Naive thymus-derived CD8-positive, alpha-beta T cell (primary cell): ENCODE measurements at regions not wholly inside any gene's neighbourhood (a gene's known extent, or its start where the extent isn't known, plus 50 kb on each side); places are given as distances from the start of the nearest gene placed in this dataset.

Experiments
- ATAC-seq, 2 donors: fragments of 150-1000 bp; cut with Tn5 transposase in 1 of 2; sonication (Bioruptor Pico), chemical (Tn5 transposase) in 1 of 2; 1 replicate in 1 of 2; 2 replicates in 1 of 2; pipeline ENCODE4 v1.10.0; 2021; ENCODE audit warnings: mild to moderate bottlenecking in 2 of 2, moderate library complexity in 2 of 2
- POLR2A ChIA-PET: fragments of 350-600 bp; sonication (Branson Sonifier 250); formaldehyde crosslinking; loops from one replicate; lab custom pipeline; 2021; ENCODE audit warnings: antibody characterized with exemption; lab: Charles Lee
- DNase-seq, 10 donors: peaks; one replicate each; pipeline versions ENCODE4 v3.0.0 to v3.0.0-alpha.2; 2020 to 2022
- H3K27ac Mint-ChIP-seq, 10 donors: one replicate each; pipeline ENCODE4 v1.8.0; 2020 to 2022; ENCODE audit warnings: mild to moderate bottlenecking in 10 of 10, mixed read lengths in 10 of 10, moderate library complexity in 4 of 10, inconsistent platforms in 1 of 10
- H3K27me3 Mint-ChIP-seq, 5 donors: one replicate each; pipeline ENCODE4 v1.8.0; 2021 to 2022; ENCODE audit warnings: mixed read lengths in 5 of 5
- H3K36me3 Mint-ChIP-seq, 3 donors: one replicate each; pipeline ENCODE4 v1.8.0; 2020 to 2022; ENCODE audit warnings: mixed read lengths in 3 of 3, mild to moderate bottlenecking in 2 of 3, inconsistent platforms in 1 of 3
- H3K4me1 Mint-ChIP-seq, 4 donors: one replicate each; pipeline ENCODE4 v1.8.0; 2021 to 2022; ENCODE audit warnings: mixed read lengths in 4 of 4
- H3K4me3 Mint-ChIP-seq, 10 donors: one replicate each; pipeline ENCODE4 v1.8.0; 2020 to 2022; ENCODE audit warnings: mild to moderate bottlenecking in 10 of 10, mixed read lengths in 10 of 10, moderate library complexity in 6 of 10, inconsistent platforms in 1 of 10
- H3K9me3 Mint-ChIP-seq, 9 donors: one replicate each; pipeline ENCODE4 v1.8.0; 2020 to 2022; ENCODE audit warnings: mixed read lengths in 9 of 9, mild to moderate bottlenecking in 3 of 9, inconsistent platforms in 1 of 9, moderate library complexity in 1 of 9

GRCh38 chr1:93013145-93014065 lies 52.1 kb upstream of the DIPK1A start:
- Mint-ChIP-seq H3K36me3 (no peaks in the 10 kb centered on the region), H3K4me1 (peaks cover 0 to 3% (median 0%) of the 10 kb centered on the region in 4 donors), H3K9me3 (no peaks in the 10 kb centered on the region), H3K4me3 (no peak overlapping the region), H3K27me3 (peaks cover 0 to 7% (median 4%) of the 10 kb centered on the region in 5 donors), H3K27ac (no peak overlapping the region)
- DNase-seq (no peak), ATAC-seq (no peak)
- POLR2A ChIA-PET, result interaction anchor here (0.6 kb wide), 1 partner anchor 1505 kb away, joined by 3 read pairs; no protein-coding TSS in a partner anchor

DNA sequence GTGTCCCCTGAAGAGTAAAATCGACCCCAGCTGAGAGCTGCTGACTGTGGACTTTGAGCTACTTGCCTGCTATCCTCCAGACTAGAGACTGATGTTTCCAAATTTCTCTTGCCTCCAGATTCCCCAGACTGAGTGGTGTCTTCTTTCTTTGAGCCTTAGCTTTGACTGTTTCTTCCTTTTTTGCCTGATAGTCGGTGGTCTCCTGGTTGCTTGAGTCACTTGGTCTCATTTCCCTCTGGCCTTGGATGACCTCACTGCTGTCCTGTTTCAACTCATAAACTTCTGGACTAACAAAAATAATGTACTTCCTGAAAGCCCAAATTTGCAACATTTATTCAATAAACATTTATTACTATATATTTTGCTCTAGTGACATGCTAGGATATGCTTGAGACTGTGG lies 52.9 kb upstream of the DIPK1A start:
- Mint-ChIP-seq H3K4me1 (peaks cover 0 to 3% (median 0%) of the 10 kb centered on the region in 4 donors), H3K27me3 (peaks cover 0 to 10% (median 4%) of the 10 kb centered on the region in 5 donors), H3K9me3 (no peaks in the 10 kb centered on the region), H3K4me3 (no peak overlapping the region), H3K36me3 (no peaks in the 10 kb centered on the region), H3K27ac (peak overlapping the region in 1 of 10 donors; percentile 6)
- DNase-seq (no peak), ATAC-seq (no peak)
- POLR2A ChIA-PET, result no interaction called here

DNA sequence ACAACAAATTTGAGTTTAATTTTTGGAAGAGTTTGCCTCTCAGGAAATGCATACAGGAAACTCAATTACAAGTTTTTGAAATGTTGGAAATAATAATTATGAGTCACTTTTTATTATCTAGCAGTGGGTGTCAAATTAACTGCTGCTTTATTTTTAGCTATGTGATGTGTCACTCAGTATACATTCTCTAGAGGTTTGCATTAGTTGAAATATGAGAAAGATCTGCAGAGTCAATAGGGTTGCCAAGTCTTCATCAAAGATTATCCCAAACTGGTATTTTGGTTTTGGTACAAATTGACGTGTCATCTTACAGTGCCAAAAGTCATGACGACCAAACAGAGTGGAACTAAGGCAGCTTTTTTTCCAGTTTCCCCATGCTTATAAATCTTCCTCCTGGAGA lies 54.3 kb upstream of the DIPK1A start:
- POLR2A ChIA-PET, result no interaction called here
- H3K27me3 Mint-ChIP-seq, result peaks cover 0 to 10% (median 4%) of the 10 kb centered on the region in 5 donors
- H3K9me3 Mint-ChIP-seq, result no peaks in the 10 kb centered on the region
- no peak for ATAC-seq
- no peak overlapping the region for H3K4me3 Mint-ChIP-seq
- no peak for DNase-seq
- no peak overlapping the region for H3K27ac Mint-ChIP-seq
- no peaks in the 10 kb centered on the region for H3K36me3 Mint-ChIP-seq
- H3K4me1 Mint-ChIP-seq, result peaks cover 0 to 3% (median 0%) of the 10 kb centered on the region in 4 donors

- POLR2A ChIA-PET, result no interaction called here
- H3K4me3 Mint-ChIP-seq, result no peak overlapping the region
- no peak for ATAC-seq
- peaks cover 0 to 10% (median 4%) of the 10 kb centered on the region in 5 donors for H3K27me3 Mint-ChIP-seq
- H3K27ac Mint-ChIP-seq, result no peak overlapping the region
- H3K4me1 Mint-ChIP-seq, result peaks cover 0 to 3% (median 0%) of the 10 kb centered on the region in 4 donors
- no peaks in the 10 kb centered on the region for H3K36me3 Mint-ChIP-seq
- no peak for DNase-seq
- H3K9me3 Mint-ChIP-seq, result no peaks in the 10 kb centered on the region
Observed at GRCh38 chr1:93016171-93016570, 54.9 kb upstream of the DIPK1A start.

- DNase-seq, result peak in 5 of 10 donors; percentile 6 to 62 (median 60)
- POLR2A ChIA-PET, result no interaction called here
Observed at GRCh38 chr1:93021539-93022134, 57.4 kb upstream of the MTF2 start.

GRCh38 chr1:93022580-93022979 lies 56.5 kb upstream of the MTF2 start:
- H3K27ac Mint-ChIP-seq, result no peak overlapping the region
- ATAC-seq, result no peak
- POLR2A ChIA-PET, result no interaction called here
- H3K4me3 Mint-ChIP-seq, result no peak overlapping the region
- H3K36me3 Mint-ChIP-seq, result no peaks in the 10 kb centered on the region
- peaks cover 0 to 9% (median under 1%) of the 10 kb centered on the region in 4 donors for H3K4me1 Mint-ChIP-seq
- peaks cover 0 to 7% (median 3%) of the 10 kb centered on the region in 5 donors for H3K27me3 Mint-ChIP-seq
- no peaks in the 10 kb centered on the region for H3K9me3 Mint-ChIP-seq
- DNase-seq, result no peak

More at GRCh38 chr1:93021539-93022134, 57.4 kb upstream of the MTF2 start:
- H3K36me3 Mint-ChIP-seq, result no peaks in the 10 kb centered on the region
- peaks cover 0 to 9% (median under 1%) of the 10 kb centered on the region in 4 donors for H3K4me1 Mint-ChIP-seq
- no peak overlapping the region for H3K27ac Mint-ChIP-seq
- peaks cover 0 to 10% (median 6%) of the 10 kb centered on the region in 5 donors for H3K27me3 Mint-ChIP-seq
- H3K9me3 Mint-ChIP-seq, result no peaks in the 10 kb centered on the region
- no peak overlapping the region for H3K4me3 Mint-ChIP-seq
- peak; percentile 68 to 72 for ATAC-seq

GRCh38 chr1:93023281-93023680 lies 55.8 kb upstream of the MTF2 start:
- H3K4me3 Mint-ChIP-seq, result no peak overlapping the region
- no peak overlapping the region for H3K27ac Mint-ChIP-seq
- no peaks in the 10 kb centered on the region for H3K9me3 Mint-ChIP-seq
- no peaks in the 10 kb centered on the region for H3K36me3 Mint-ChIP-seq
- POLR2A ChIA-PET, result interaction anchor here (0.8 kb wide), 2 partner anchors 39 to 61 kb away, joined by 4 read pairs; no protein-coding TSS in a partner anchor
- H3K27me3 Mint-ChIP-seq, result peaks cover 0 to 7% (median 3%) of the 10 kb centered on the region in 5 donors
- DNase-seq (no peak), ATAC-seq (no peak)
- H3K4me1 Mint-ChIP-seq, result peaks cover 2 to 9% (median 5%) of the 10 kb centered on the region in 4 donors

- H3K27ac Mint-ChIP-seq, result no peak overlapping the region
- ATAC-seq, result no peak
- peaks cover 6 to 26% (median 22%) of the 10 kb centered on the region in 4 donors for H3K4me1 Mint-ChIP-seq
- H3K36me3 Mint-ChIP-seq, result no peaks in the 10 kb centered on the region
- H3K4me3 Mint-ChIP-seq, result no peak overlapping the region
- POLR2A ChIA-PET, result interaction anchor here (0.7 kb wide), 1 partner anchor 36 kb away, joined by 3 read pairs; no protein-coding TSS in a partner anchor
- DNase-seq, result no peak
- H3K27me3 Mint-ChIP-seq, result peaks cover 0 to 7% (median 0%) of the 10 kb centered on the region in 5 donors
- H3K9me3 Mint-ChIP-seq, result no peaks in the 10 kb centered on the region
Observed at GRCh38 chr1:93025572-93025971, 53.5 kb upstream of the MTF2 start.

DNA sequence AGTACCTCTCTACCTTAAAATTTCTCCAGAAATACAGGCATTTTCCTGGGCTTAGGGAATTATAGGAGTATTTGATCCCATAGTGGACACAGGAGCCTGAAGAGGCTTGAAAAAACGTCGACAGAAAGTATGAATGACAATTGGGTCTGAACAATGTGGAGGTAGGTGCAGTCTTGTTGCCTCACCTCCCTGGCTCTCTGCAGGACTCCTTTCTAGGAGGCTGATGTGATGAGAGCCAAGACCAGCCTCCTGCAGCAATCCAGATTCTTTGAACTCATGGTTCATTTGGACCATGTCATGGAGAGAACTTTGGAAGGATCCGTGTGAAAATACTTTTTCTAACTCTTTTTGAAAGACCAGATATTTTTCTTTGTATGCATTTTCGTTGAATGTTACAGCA lies 50.5 kb upstream of the MTF2 start:
- POLR2A ChIA-PET, result interaction anchor here (1.4 kb wide), 1 partner anchor 11 kb away, joined by 3 read pairs; no protein-coding TSS in a partner anchor
- no peak overlapping the region for H3K4me3 Mint-ChIP-seq
- peaks cover 6 to 24% (median 21%) of the 10 kb centered on the region in 4 donors for H3K4me1 Mint-ChIP-seq
- no peaks in the 10 kb centered on the region for H3K36me3 Mint-ChIP-seq
- ATAC-seq (no peak), DNase-seq (no peak)
- no peaks in the 10 kb centered on the region for H3K9me3 Mint-ChIP-seq
- peaks cover 0 to 7% (median 0%) of the 10 kb centered on the region in 5 donors for H3K27me3 Mint-ChIP-seq
- H3K27ac Mint-ChIP-seq, result peak overlapping the region in 7 of 10 donors; percentile 17 to 77 (median 25)
